22Rv1 (cell line): ENCODE measurements at regions not wholly inside any gene's neighbourhood (a gene's known extent, or its start where the extent isn't known, plus 50 kb on each side); places are given as distances from the start of the nearest gene placed in this dataset.

Experiments used
- ZFX ChIP-seq: fragments of 450-650 bp; IDR thresholded peaks from 2 replicates; pipeline ENCODE4 v1.6.1; 2017; ENCODE audit warnings: antibody characterized with exemption, borderline replicate concordance
- TF ChIP-seq, protein P1 (sequence below): fragments of 450-650 bp; IDR thresholded peaks from 2 replicates; pipeline ENCODE4 v1.5.1; 2017; ENCODE audit warnings: mild to moderate bottlenecking

DNA sequence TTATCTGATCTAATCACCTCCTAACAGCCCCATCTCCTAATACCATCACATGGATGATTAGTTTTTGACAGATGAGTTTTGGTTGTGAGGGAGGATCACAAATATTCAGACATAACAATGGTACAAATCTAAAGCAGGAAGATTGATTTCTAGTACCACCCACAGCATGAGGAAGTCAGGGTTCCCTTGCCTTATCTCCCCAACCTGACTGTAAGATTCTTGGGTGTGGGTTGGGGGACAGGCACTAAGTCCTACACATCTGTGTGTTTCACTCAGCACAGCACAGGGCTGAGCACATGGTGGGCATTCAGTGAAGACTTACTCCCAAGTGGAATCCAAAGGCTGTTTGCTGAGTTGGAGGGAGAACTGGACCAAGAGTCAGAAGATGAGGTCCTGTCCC, 93.8 kb upstream of the CXCR4 start:
- TF ChIP-seq, protein P1, sequence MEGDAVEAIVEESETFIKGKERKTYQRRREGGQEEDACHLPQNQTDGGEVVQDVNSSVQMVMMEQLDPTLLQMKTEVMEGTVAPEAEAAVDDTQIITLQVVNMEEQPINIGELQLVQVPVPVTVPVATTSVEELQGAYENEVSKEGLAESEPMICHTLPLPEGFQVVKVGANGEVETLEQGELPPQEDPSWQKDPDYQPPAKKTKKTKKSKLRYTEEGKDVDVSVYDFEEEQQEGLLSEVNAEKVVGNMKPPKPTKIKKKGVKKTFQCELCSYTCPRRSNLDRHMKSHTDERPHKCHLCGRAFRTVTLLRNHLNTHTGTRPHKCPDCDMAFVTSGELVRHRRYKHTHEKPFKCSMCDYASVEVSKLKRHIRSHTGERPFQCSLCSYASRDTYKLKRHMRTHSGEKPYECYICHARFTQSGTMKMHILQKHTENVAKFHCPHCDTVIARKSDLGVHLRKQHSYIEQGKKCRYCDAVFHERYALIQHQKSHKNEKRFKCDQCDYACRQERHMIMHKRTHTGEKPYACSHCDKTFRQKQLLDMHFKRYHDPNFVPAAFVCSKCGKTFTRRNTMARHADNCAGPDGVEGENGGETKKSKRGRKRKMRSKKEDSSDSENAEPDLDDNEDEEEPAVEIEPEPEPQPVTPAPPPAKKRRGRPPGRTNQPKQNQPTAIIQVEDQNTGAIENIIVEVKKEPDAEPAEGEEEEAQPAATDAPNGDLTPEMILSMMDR, result no peak
- no peak for TF ChIP-seq ZFX
